ENCODE measurements at regions not wholly inside any gene's neighbourhood (a gene's known extent, or its start where the extent isn't known, plus 50 kb on each side); places are given as distances from the start of the nearest gene placed in this dataset.

GRCh38 chr7:45408409-45408737 is 165.8 kb upstream of the ADCY1 start:
- Histone ChIP-seq H3K27me3 (ENCODE audit: control insufficient read depth, insufficient read depth, low read length) (no peaks in the 10 kb centered on the region), H3K27ac (ENCODE audit: low read length) (no peak overlapping the region), H3K36me3 (ENCODE audit: control insufficient read depth, insufficient read depth, low read length) (no peaks in the 10 kb centered on the region), H3K9me3 (ENCODE audit: control insufficient read depth, insufficient read depth, low read length) (no peaks in the 10 kb centered on the region), H3K4me1 (ENCODE audit: control insufficient read depth, insufficient read depth, low read length) (no peaks in the 10 kb centered on the region), H3K4me3 (ENCODE audit: low read length) (no peak overlapping the region)
- Mint-ChIP-seq H3K27ac (no peak overlapping the region), H3K4me3 (no peak overlapping the region), H3K36me3 (no peaks in the 10 kb centered on the region), H3K4me1 (no peaks in the 10 kb centered on the region), H3K9me3 (peaks cover 6% of the 10 kb centered on the region in 2 donors), H3K27me3 (ENCODE audit: low read depth in 2 of 2) (peaks cover 4 to 6% of the 10 kb centered on the region in 2 donors)
- 88% methylated on average over 4 of the region's 5 CpGs for WGBS (ENCODE audit: insufficient coverage)
- DNase-seq, result no peak
- ATAC-seq, result no peak
- TF ChIP-seq CTCF (IDR thresholded peaks at IDR 0.05), result no peak
- intact Hi-C loops (cut with micrococcal nuclease), result no loop called here

GRCh38 chr7:45410893-45411292 is 163.3 kb upstream of the ADCY1 start:
- no peaks in the 10 kb centered on the region for H3K36me3 Mint-ChIP-seq
- H3K4me1 ChIP-seq (ENCODE audit: control insufficient read depth, insufficient read depth, low read length), result no peaks in the 10 kb centered on the region
- DNase-seq (no peak), ATAC-seq (no peak)
- intact Hi-C loops (cut with micrococcal nuclease), result no loop called here
- peaks cover 3 to 4% of the 10 kb centered on the region in 2 donors for H3K9me3 Mint-ChIP-seq
- no peak for TF ChIP-seq CTCF (IDR thresholded peaks at IDR 0.05)
- no peaks in the 10 kb centered on the region for H3K4me1 Mint-ChIP-seq
- no peak overlapping the region for H3K27ac ChIP-seq (ENCODE audit: low read length)
- no peaks in the 10 kb centered on the region for H3K9me3 ChIP-seq (ENCODE audit: control insufficient read depth, insufficient read depth, low read length)
- H3K27me3 Mint-ChIP-seq (ENCODE audit: low read depth in 2 of 2), result peaks cover 0 to 2% of the 10 kb centered on the region in 2 donors
- H3K4me3 Mint-ChIP-seq, result no peak overlapping the region
- no peak overlapping the region for H3K4me3 ChIP-seq (ENCODE audit: low read length)
- no peaks in the 10 kb centered on the region for H3K36me3 ChIP-seq (ENCODE audit: control insufficient read depth, insufficient read depth, low read length)
- H3K27me3 ChIP-seq (ENCODE audit: control insufficient read depth, insufficient read depth, low read length), result no peaks in the 10 kb centered on the region
- no peak overlapping the region for H3K27ac Mint-ChIP-seq
- WGBS (ENCODE audit: insufficient coverage), result 40% methylated on average over 2 of the region's 2 CpGs

GRCh38 chr7:45413419-45413818 is 160.7 kb upstream of the ADCY1 start:
- 65% methylated on average over 3 of the region's 3 CpGs for WGBS (ENCODE audit: insufficient coverage)
- Histone ChIP-seq H3K36me3 (ENCODE audit: control insufficient read depth, insufficient read depth, low read length) (no peaks in the 10 kb centered on the region), H3K9me3 (ENCODE audit: control insufficient read depth, insufficient read depth, low read length) (no peaks in the 10 kb centered on the region), H3K27me3 (ENCODE audit: control insufficient read depth, insufficient read depth, low read length) (no peaks in the 10 kb centered on the region), H3K4me1 (ENCODE audit: control insufficient read depth, insufficient read depth, low read length) (no peaks in the 10 kb centered on the region), H3K4me3 (ENCODE audit: low read length) (no peak overlapping the region), H3K27ac (ENCODE audit: low read length) (no peak overlapping the region)
- no peak for TF ChIP-seq CTCF (IDR thresholded peaks at IDR 0.05)
- H3K4me3 Mint-ChIP-seq, result no peak overlapping the region
- H3K27ac Mint-ChIP-seq, result no peak overlapping the region
- no peaks in the 10 kb centered on the region for H3K4me1 Mint-ChIP-seq
- intact Hi-C loops (cut with micrococcal nuclease), result no loop called here
- no peaks in the 10 kb centered on the region for H3K36me3 Mint-ChIP-seq
- DNase-seq, result no peak
- peaks cover 3 to 4% of the 10 kb centered on the region in 2 donors for H3K9me3 Mint-ChIP-seq
- no peak for ATAC-seq
- peaks cover 3 to 17% of the 10 kb centered on the region in 2 donors for H3K27me3 Mint-ChIP-seq (ENCODE audit: low read depth in 2 of 2)

GRCh38 chr7:45414226-45414625 is 159.9 kb upstream of the ADCY1 start:
- Mint-ChIP-seq H3K9me3 (peaks cover 3 to 4% of the 10 kb centered on the region in 2 donors), H3K4me3 (no peak overlapping the region), H3K36me3 (no peaks in the 10 kb centered on the region), H3K27ac (no peak overlapping the region), H3K4me1 (no peaks in the 10 kb centered on the region), H3K27me3 (ENCODE audit: low read depth in 2 of 2) (peaks cover 3 to 21% of the 10 kb centered on the region in 2 donors)
- no peaks in the 10 kb centered on the region for H3K36me3 ChIP-seq (ENCODE audit: control insufficient read depth, insufficient read depth, low read length)
- ATAC-seq (no peak), DNase-seq (no peak)
- no peaks in the 10 kb centered on the region for H3K4me1 ChIP-seq (ENCODE audit: control insufficient read depth, insufficient read depth, low read length)
- no peaks in the 10 kb centered on the region for H3K9me3 ChIP-seq (ENCODE audit: control insufficient read depth, insufficient read depth, low read length)
- H3K4me3 ChIP-seq (ENCODE audit: low read length), result no peak overlapping the region
- no peak overlapping the region for H3K27ac ChIP-seq (ENCODE audit: low read length)
- intact Hi-C loops (cut with micrococcal nuclease), result no loop called here
- WGBS (ENCODE audit: insufficient coverage), result 85% methylated on average over 3 of the region's 4 CpGs
- no peak for TF ChIP-seq CTCF (IDR thresholded peaks at IDR 0.05)
- H3K27me3 ChIP-seq (ENCODE audit: control insufficient read depth, insufficient read depth, low read length), result no peaks in the 10 kb centered on the region

Measured in natural killer cell (primary cell).